ENCODE measurements at regions not wholly inside any gene's neighbourhood (a gene's known extent, or its start where the extent isn't known, plus 50 kb on each side); places are given as distances from the start of the nearest gene placed in this dataset.
"Not testable (repeated sequence)": the region's sequence is repeated elsewhere in the genome, so short reads cannot be mapped to it uniquely, and the experiment has no call there.

DNA sequence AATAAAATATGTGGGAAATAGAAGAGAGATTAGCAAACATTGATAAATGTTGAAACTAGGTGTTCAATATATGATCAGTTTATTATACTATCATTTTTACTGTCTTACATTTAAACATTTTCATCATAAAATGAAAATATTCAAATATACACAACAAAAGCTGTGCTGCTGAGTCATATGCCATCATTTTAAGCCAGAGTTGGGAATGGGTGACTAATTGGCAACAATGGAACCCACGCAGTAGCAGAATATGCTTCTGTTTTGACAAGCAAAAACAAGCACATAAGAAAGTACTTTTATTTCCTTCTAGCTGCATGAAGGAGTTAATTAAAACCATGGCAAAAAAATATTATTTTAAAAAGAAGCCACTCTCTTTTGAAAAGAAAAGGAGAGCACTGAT, 340.0 kb upstream of the EDIL3 start:
- H3K9ac ChIP-seq (ENCODE audit: insufficient read length): no peak overlapping the region
- H3K4me3 ChIP-seq: no peak overlapping the region
- H3K9me3 ChIP-seq (ENCODE audit: low read depth, low read length): no peaks in the 10 kb centered on the region
- no peak overlapping the region for H3K27ac ChIP-seq
- TF ChIP-seq FOXP2 (optimal IDR thresholded peaks at IDR 0.05; ENCODE audit: control extremely low read depth, extremely low read length, insufficient read depth) (no peak), EZH2 (IDR thresholded peaks at IDR 0.05) (no peak)
- DNase-seq (ENCODE audit: low read depth, low spot score): peak; percentile 3
- no peaks in the 10 kb centered on the region for H3K36me3 ChIP-seq (ENCODE audit: insufficient read depth, low read length)

- H3K4me3 ChIP-seq: no peak overlapping the region
- TF ChIP-seq EZH2 (IDR thresholded peaks at IDR 0.05): no peak
- no peak for TF ChIP-seq POLR2AphosphoS5 (IDR thresholded peaks at IDR 0.05; ENCODE audit: borderline replicate concordance, low read depth, low read length)
- TF ChIP-seq FOXP2 (optimal IDR thresholded peaks at IDR 0.05; ENCODE audit: control extremely low read depth, extremely low read length, insufficient read depth): no peak
- H3K9ac ChIP-seq (ENCODE audit: insufficient read length): no peak overlapping the region
- H3K36me3 ChIP-seq (ENCODE audit: insufficient read depth, low read length): no peaks in the 10 kb centered on the region
- no peak for DNase-seq (ENCODE audit: low read depth, low spot score)
- H3K9me3 ChIP-seq (ENCODE audit: low read depth, low read length): no peaks in the 10 kb centered on the region
- H3K27ac ChIP-seq: no peak overlapping the region
These were observed 339.5 kb upstream of the EDIL3 start for GRCh38 chr5:84724181-84724580.

GRCh38 chr5:84718377-84718776, 333.7 kb upstream of the EDIL3 start:
- Histone ChIP-seq H3K4me3 (no peak overlapping the region), H3K9ac (ENCODE audit: insufficient read length) (no peak overlapping the region), H3K36me3 (ENCODE audit: insufficient read depth, low read length) (no peaks in the 10 kb centered on the region), H3K9me3 (ENCODE audit: low read depth, low read length) (no peaks in the 10 kb centered on the region), H3K27ac (no peak overlapping the region)
- DNase-seq (ENCODE audit: low read depth, low spot score): no peak
- TF ChIP-seq FOXP2 (optimal IDR thresholded peaks at IDR 0.05; ENCODE audit: control extremely low read depth, extremely low read length, insufficient read depth) (no peak), EZH2 (IDR thresholded peaks at IDR 0.05) (no peak), POLR2AphosphoS5 (IDR thresholded peaks at IDR 0.05; ENCODE audit: borderline replicate concordance, low read depth, low read length) (no peak)

DNA sequence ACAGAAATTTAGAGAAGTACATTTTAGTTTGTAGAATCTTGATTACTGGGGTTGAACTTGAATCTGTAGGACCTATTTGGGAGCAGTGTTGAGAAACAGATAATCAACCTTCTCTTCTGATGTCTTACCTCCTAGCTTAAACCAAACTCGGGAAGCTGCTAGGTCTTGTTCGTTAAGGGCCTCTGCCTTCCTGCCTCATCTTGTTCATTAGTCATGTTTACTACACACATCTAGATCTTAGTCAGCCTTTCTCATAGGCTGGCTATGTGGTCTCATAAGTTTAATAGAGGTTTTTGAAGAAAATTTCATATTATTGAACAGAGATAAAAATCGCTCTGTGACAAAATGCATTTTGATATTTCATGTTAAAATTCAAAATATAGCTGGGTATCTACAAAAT, 331.0 kb upstream of the EDIL3 start:
- H3K9ac ChIP-seq (ENCODE audit: insufficient read length): no peak overlapping the region
- TF ChIP-seq POLR2AphosphoS5 (IDR thresholded peaks at IDR 0.05; ENCODE audit: borderline replicate concordance, low read depth, low read length): no peak
- no peak for TF ChIP-seq FOXP2 (optimal IDR thresholded peaks at IDR 0.05; ENCODE audit: control extremely low read depth, extremely low read length, insufficient read depth)
- no peak for TF ChIP-seq EZH2 (IDR thresholded peaks at IDR 0.05)
- DNase-seq (ENCODE audit: low read depth, low spot score): no peak
- no peak overlapping the region for H3K27ac ChIP-seq
- no peaks in the 10 kb centered on the region for H3K9me3 ChIP-seq (ENCODE audit: low read depth, low read length)
- no peak overlapping the region for H3K4me3 ChIP-seq
- H3K36me3 ChIP-seq (ENCODE audit: insufficient read depth, low read length): no peaks in the 10 kb centered on the region

GRCh38 chr5:84715091-84715490, 330.4 kb upstream of the EDIL3 start:
- H3K4me3 ChIP-seq: no peak overlapping the region
- H3K36me3 ChIP-seq (ENCODE audit: insufficient read depth, low read length): no peaks in the 10 kb centered on the region
- no peaks in the 10 kb centered on the region for H3K9me3 ChIP-seq (ENCODE audit: low read depth, low read length)
- TF ChIP-seq POLR2AphosphoS5 (IDR thresholded peaks at IDR 0.05; ENCODE audit: borderline replicate concordance, low read depth, low read length): no peak
- no peak for TF ChIP-seq EZH2 (IDR thresholded peaks at IDR 0.05)
- no peak for TF ChIP-seq FOXP2 (optimal IDR thresholded peaks at IDR 0.05; ENCODE audit: control extremely low read depth, extremely low read length, insufficient read depth)
- H3K27ac ChIP-seq: no peak overlapping the region
- H3K9ac ChIP-seq (ENCODE audit: insufficient read length): no peak overlapping the region
- no peak for DNase-seq (ENCODE audit: low read depth, low spot score)

- Histone ChIP-seq H3K27ac (no peak overlapping the region), H3K9ac (ENCODE audit: insufficient read length) (no peak overlapping the region), H3K36me3 (ENCODE audit: insufficient read depth, low read length) (no peaks in the 10 kb centered on the region), H3K9me3 (ENCODE audit: low read depth, low read length) (no peaks in the 10 kb centered on the region), H3K4me3 (no peak overlapping the region)
- TF ChIP-seq EZH2 (IDR thresholded peaks at IDR 0.05): no peak
- TF ChIP-seq FOXP2 (optimal IDR thresholded peaks at IDR 0.05; ENCODE audit: control extremely low read depth, extremely low read length, insufficient read depth): no peak
- TF ChIP-seq POLR2AphosphoS5 (IDR thresholded peaks at IDR 0.05; ENCODE audit: borderline replicate concordance, low read depth, low read length): no peak
- DNase-seq (ENCODE audit: low read depth, low spot score): no peak
These were observed 324.4 kb upstream of the EDIL3 start for GRCh38 chr5:84709075-84709474.

DNA sequence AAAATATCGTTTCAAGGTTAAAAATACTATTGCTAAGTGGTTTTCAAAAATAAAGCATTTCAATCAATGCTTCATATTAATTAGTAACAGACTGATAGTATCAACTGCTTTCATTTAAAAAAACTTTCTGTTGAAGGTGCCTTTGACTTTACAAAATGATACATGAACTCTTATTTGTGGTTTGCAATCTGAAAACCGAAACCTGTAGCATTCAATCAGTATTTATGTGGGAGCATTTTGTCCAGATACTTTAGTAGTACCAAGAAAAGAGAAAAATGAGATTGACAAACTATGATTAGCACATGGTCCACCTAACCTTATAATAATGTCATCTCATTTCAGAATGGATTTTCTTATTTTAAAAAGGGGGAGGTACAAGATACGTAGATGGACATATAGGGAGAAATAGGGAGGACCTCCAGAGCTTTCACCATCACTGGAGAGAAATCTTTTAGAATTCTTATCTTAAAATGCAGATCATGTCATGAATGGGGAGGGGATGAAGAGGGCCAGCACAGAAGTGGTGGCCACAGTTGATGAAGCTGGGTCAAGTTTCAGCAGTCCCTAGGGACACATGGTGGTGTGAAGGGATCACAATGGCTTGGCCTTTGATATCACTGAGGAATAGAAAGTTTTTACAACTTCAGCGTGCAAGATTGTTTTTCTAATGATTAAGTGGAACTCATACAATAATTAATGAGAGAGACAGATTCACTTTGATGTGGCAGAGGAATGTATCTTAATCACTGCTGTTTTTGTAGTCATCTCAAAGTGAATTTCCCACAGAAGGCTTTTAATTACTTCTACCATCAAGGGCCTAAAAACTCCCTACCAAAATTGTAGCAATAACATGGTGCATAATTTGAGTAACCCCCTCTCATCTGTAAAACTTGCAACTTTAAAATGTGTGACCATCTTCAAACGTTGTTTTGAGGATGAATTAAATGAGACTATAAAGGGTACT, 322.3 kb upstream of the EDIL3 start:
- Histone ChIP-seq H3K9ac (ENCODE audit: insufficient read length) (no peak overlapping the region), H3K9me3 (ENCODE audit: low read depth, low read length) (no peaks in the 10 kb centered on the region), H3K4me3 (no peak overlapping the region), H3K27ac (peak overlapping the region; percentile 44), H3K36me3 (ENCODE audit: insufficient read depth, low read length) (no peaks in the 10 kb centered on the region)
- no peak for DNase-seq (ENCODE audit: low read depth, low spot score)
- TF ChIP-seq POLR2AphosphoS5 (IDR thresholded peaks at IDR 0.05; ENCODE audit: borderline replicate concordance, low read depth, low read length) (no peak), FOXP2 (optimal IDR thresholded peaks at IDR 0.05; ENCODE audit: control extremely low read depth, extremely low read length, insufficient read depth) (no peak), EZH2 (IDR thresholded peaks at IDR 0.05) (no peak)

- not testable (repeated sequence) for H3K27ac ChIP-seq; H3K4me3 ChIP-seq; DNase-seq (ENCODE audit: low read depth, low spot score); H3K9me3 ChIP-seq (ENCODE audit: low read depth, low read length); H3K36me3 ChIP-seq (ENCODE audit: insufficient read depth, low read length); H3K9ac ChIP-seq (ENCODE audit: insufficient read length)
These were observed 315.9 kb upstream of the EDIL3 start for GRCh38 chr5:84700545-84700944.

DNA sequence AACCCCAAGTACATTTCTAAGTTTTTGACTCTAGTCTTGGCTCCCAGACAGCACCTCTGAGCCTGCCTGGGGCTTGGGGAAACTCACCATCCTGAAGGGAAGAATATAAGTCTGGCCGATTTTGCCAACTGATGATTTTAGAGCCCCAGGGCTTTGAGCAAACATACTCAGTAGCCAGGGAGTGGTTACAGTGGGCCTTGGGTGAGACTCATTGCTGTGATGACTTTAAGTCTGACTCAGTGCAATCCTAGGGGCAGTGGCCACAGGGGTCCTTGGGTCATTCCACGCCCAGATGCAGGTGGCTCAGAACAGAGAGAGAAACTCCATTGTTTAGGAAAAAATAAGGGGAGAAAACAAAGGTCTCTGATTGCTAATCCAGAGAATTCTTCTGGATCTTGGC, 312.0 kb upstream of the EDIL3 start:
- DNase-seq (ENCODE audit: low read depth, low spot score): no peak
- Histone ChIP-seq H3K9me3 (ENCODE audit: low read depth, low read length) (no peaks in the 10 kb centered on the region), H3K9ac (ENCODE audit: insufficient read length) (no peak overlapping the region), H3K4me3 (no peak overlapping the region), H3K36me3 (ENCODE audit: insufficient read depth, low read length) (no peaks in the 10 kb centered on the region), H3K27ac (no peak overlapping the region)
- no peak for TF ChIP-seq EZH2 (IDR thresholded peaks at IDR 0.05)
- TF ChIP-seq POLR2AphosphoS5 (IDR thresholded peaks at IDR 0.05; ENCODE audit: borderline replicate concordance, low read depth, low read length): no peak
- TF ChIP-seq FOXP2 (optimal IDR thresholded peaks at IDR 0.05; ENCODE audit: control extremely low read depth, extremely low read length, insufficient read depth): no peak
